ENCODE measurements at regions not wholly inside any gene's neighbourhood (a gene's known extent, or its start where the extent isn't known, plus 50 kb on each side); places are given as distances from the start of the nearest gene placed in this dataset.
A peak's percentile ranks its signal among the peaks of the same experiment; 100 is the strongest.

DNA sequence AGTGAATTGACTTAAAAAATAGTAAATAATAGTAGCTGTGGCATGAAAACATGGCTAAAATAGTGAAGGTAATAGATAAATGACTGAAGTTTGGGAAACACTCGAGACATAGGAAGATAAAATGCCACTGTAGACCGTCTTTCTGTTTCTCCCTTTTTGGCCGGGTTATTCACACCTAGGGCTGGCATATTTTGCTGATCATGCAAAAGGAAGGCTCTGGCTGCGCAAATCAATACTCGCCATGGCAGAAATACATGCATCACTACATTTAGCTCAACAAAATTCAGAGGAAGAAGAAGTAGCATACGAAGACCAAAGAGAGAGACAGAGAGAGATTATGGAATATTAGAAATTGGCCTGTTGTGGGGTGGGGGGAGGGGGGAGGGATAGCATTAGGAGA lies 242.2 kb upstream of the KBTBD8 start:
- no peak overlapping the region for H3K27ac ChIP-seq (ENCODE audit: low read length)
- WGBS (ENCODE audit: insufficient coverage): 79% methylated on average over 2 of the region's 6 CpGs
- H3K36me3 ChIP-seq (ENCODE audit: control insufficient read depth, insufficient read depth, low read length): no peaks in the 10 kb centered on the region
- H3K4me3 ChIP-seq (ENCODE audit: low read length): no peak overlapping the region
- DNase-seq: no peak
- H3K9me3 ChIP-seq (replicated peaks; ENCODE audit: control insufficient read depth, low read depth, low read length): no peaks in the 10 kb centered on the region
- H3K4me1 ChIP-seq (ENCODE audit: control insufficient read depth, insufficient read depth, low read length): no peaks in the 10 kb centered on the region
- no peaks in the 10 kb centered on the region for H3K27me3 ChIP-seq (ENCODE audit: control insufficient read depth, insufficient read depth, low read length)

GRCh38 chr3:66756468-66757036 lies 241.6 kb upstream of the KBTBD8 start:
- no peaks in the 10 kb centered on the region for H3K27me3 ChIP-seq (ENCODE audit: control insufficient read depth, insufficient read depth, low read length)
- H3K27ac ChIP-seq (ENCODE audit: low read length): no peak overlapping the region
- DNase-seq: no peak
- H3K4me1 ChIP-seq (ENCODE audit: control insufficient read depth, insufficient read depth, low read length): no peaks in the 10 kb centered on the region
- no peaks in the 10 kb centered on the region for H3K9me3 ChIP-seq (replicated peaks; ENCODE audit: control insufficient read depth, low read depth, low read length)
- no peaks in the 10 kb centered on the region for H3K36me3 ChIP-seq (ENCODE audit: control insufficient read depth, insufficient read depth, low read length)
- 90% methylated on average over 3 of the region's 8 CpGs for WGBS (ENCODE audit: insufficient coverage)
- H3K4me3 ChIP-seq (ENCODE audit: low read length): no peak overlapping the region

- peak; percentile 67 for DNase-seq
- peaks cover 3% of the 10 kb centered on the region for H3K9me3 ChIP-seq (replicated peaks; ENCODE audit: control insufficient read depth, low read depth, low read length)
- no peaks in the 10 kb centered on the region for H3K27me3 ChIP-seq (ENCODE audit: control insufficient read depth, insufficient read depth, low read length)
- WGBS (ENCODE audit: insufficient coverage): 44% methylated on average over 1 of the region's 9 CpGs
- no peak overlapping the region for H3K4me3 ChIP-seq (ENCODE audit: low read length)
- H3K27ac ChIP-seq (ENCODE audit: low read length): no peak overlapping the region
- H3K4me1 ChIP-seq (ENCODE audit: control insufficient read depth, insufficient read depth, low read length): peaks cover 2% of the 10 kb centered on the region
- no peaks in the 10 kb centered on the region for H3K36me3 ChIP-seq (ENCODE audit: control insufficient read depth, insufficient read depth, low read length)
These were observed 236.9 kb upstream of the KBTBD8 start for GRCh38 chr3:66761093-66761780.

- no peaks in the 10 kb centered on the region for H3K36me3 ChIP-seq (ENCODE audit: control insufficient read depth, insufficient read depth, low read length)
- no peaks in the 10 kb centered on the region for H3K27me3 ChIP-seq (ENCODE audit: control insufficient read depth, insufficient read depth, low read length)
- no peak overlapping the region for H3K4me3 ChIP-seq (ENCODE audit: low read length)
- peak overlapping the region; percentile 64 for H3K27ac ChIP-seq (ENCODE audit: low read length)
- peaks cover 2% of the 10 kb centered on the region for H3K4me1 ChIP-seq (ENCODE audit: control insufficient read depth, insufficient read depth, low read length)
- 33% methylated on average over 1 of the region's 6 CpGs for WGBS (ENCODE audit: insufficient coverage)
- DNase-seq: peak; percentile 84
- peaks cover 3% of the 10 kb centered on the region for H3K9me3 ChIP-seq (replicated peaks; ENCODE audit: control insufficient read depth, low read depth, low read length)
These were observed 235.0 kb upstream of the KBTBD8 start for GRCh38 chr3:66762916-66763693.

DNA sequence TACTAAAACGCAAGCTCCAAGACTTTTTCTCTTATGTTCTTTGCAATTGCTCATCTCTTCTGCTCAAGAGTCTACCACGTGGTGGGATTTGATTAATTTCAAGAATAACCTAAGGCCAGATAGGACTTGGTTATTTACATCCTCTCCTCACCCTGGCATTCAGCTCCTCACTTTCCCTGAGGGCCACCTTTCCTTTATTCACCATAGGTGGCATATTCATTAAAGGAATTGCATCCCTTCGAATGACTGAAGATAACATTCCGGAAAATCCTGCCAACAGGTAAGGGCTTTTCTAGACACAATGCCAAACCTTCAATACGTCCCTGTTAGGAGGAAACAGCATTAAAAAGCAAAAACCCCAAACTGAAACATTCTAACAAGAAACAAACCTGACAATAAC lies 220.0 kb upstream of the KBTBD8 start:
- 94% methylated on average over 3 of the region's 5 CpGs for WGBS (ENCODE audit: insufficient coverage)
- Histone ChIP-seq H3K4me1 (ENCODE audit: control insufficient read depth, insufficient read depth, low read length) (no peaks in the 10 kb centered on the region), H3K9me3 (replicated peaks; ENCODE audit: control insufficient read depth, low read depth, low read length) (no peaks in the 10 kb centered on the region), H3K36me3 (ENCODE audit: control insufficient read depth, insufficient read depth, low read length) (no peaks in the 10 kb centered on the region), H3K27me3 (ENCODE audit: control insufficient read depth, insufficient read depth, low read length) (no peaks in the 10 kb centered on the region), H3K27ac (ENCODE audit: low read length) (no peak overlapping the region), H3K4me3 (ENCODE audit: low read length) (no peak overlapping the region)
- DNase-seq: no peak

GRCh38 chr3:66778777-66779176 lies 219.3 kb upstream of the KBTBD8 start:
- DNase-seq: no peak
- no peak overlapping the region for H3K27ac ChIP-seq (ENCODE audit: low read length)
- no peaks in the 10 kb centered on the region for H3K36me3 ChIP-seq (ENCODE audit: control insufficient read depth, insufficient read depth, low read length)
- H3K4me3 ChIP-seq (ENCODE audit: low read length): no peak overlapping the region
- no peaks in the 10 kb centered on the region for H3K4me1 ChIP-seq (ENCODE audit: control insufficient read depth, insufficient read depth, low read length)
- WGBS (ENCODE audit: insufficient coverage): 86% methylated on average over 1 of the region's 3 CpGs
- H3K9me3 ChIP-seq (replicated peaks; ENCODE audit: control insufficient read depth, low read depth, low read length): no peaks in the 10 kb centered on the region
- H3K27me3 ChIP-seq (ENCODE audit: control insufficient read depth, insufficient read depth, low read length): no peaks in the 10 kb centered on the region

DNA sequence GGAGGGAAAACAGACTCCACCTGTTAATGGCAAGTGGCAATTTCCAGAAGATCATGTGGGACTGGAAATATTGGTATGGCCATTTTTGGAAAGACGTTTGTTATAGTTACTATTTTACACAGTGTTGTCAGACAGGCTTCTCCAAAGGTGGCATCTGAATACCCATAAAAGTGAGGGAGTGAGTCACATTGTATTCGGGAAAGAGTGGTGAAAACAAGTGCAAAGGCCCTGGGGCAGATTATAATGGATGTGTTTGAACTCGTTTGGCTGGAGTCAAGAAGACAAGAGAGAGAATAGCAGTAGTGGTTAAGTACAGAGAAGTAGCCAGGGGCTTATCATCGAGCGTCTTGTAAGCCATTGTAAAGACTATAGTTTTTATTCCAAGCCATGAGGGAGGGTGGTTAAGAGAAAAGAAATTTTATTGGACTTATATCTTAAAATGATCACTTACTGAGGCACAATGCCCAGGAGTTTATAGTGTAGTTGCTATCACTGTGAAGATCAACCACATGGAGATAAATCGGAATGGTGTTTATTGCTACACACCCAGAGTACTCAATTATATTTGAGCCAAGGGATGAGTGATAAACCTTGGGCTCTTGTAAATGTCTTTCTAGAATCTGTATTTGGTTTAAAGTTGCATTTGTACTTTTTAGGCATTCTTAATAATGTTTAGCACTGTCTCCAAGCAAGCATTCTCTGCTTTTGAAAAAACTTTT lies 212.8 kb upstream of the KBTBD8 start:
- no peak overlapping the region for H3K27ac ChIP-seq (ENCODE audit: low read length)
- H3K36me3 ChIP-seq (ENCODE audit: control insufficient read depth, insufficient read depth, low read length): no peaks in the 10 kb centered on the region
- H3K4me1 ChIP-seq (ENCODE audit: control insufficient read depth, insufficient read depth, low read length): peaks cover 9% of the 10 kb centered on the region
- H3K9me3 ChIP-seq (replicated peaks; ENCODE audit: control insufficient read depth, low read depth, low read length): no peaks in the 10 kb centered on the region
- no peak for DNase-seq
- H3K27me3 ChIP-seq (ENCODE audit: control insufficient read depth, insufficient read depth, low read length): no peaks in the 10 kb centered on the region
- no peak overlapping the region for H3K4me3 ChIP-seq (ENCODE audit: low read length)
- WGBS (ENCODE audit: insufficient coverage): 70% methylated on average over 5 of the region's 6 CpGs

- no peaks in the 10 kb centered on the region for H3K36me3 ChIP-seq (ENCODE audit: control insufficient read depth, insufficient read depth, low read length)
- no peak for DNase-seq
- no peak overlapping the region for H3K27ac ChIP-seq (ENCODE audit: low read length)
- whole genome bisulfite sequencing (ENCODE audit: insufficient coverage): 68% methylated on average over 5 of the region's 5 CpGs
- H3K27me3 ChIP-seq (ENCODE audit: control insufficient read depth, insufficient read depth, low read length): no peaks in the 10 kb centered on the region
- peaks cover 9% of the 10 kb centered on the region for H3K4me1 ChIP-seq (ENCODE audit: control insufficient read depth, insufficient read depth, low read length)
- no peak overlapping the region for H3K4me3 ChIP-seq (ENCODE audit: low read length)
- no peaks in the 10 kb centered on the region for H3K9me3 ChIP-seq (replicated peaks; ENCODE audit: control insufficient read depth, low read depth, low read length)
These were observed 208.4 kb upstream of the KBTBD8 start for GRCh38 chr3:66789580-66790237.

GRCh38 chr3:66792086-66792485 lies 206.0 kb upstream of the KBTBD8 start:
- H3K27ac ChIP-seq (ENCODE audit: low read length): no peak overlapping the region
- no peaks in the 10 kb centered on the region for H3K27me3 ChIP-seq (ENCODE audit: control insufficient read depth, insufficient read depth, low read length)
- peaks cover 9% of the 10 kb centered on the region for H3K4me1 ChIP-seq (ENCODE audit: control insufficient read depth, insufficient read depth, low read length)
- DNase-seq: no peak
- no peak overlapping the region for H3K4me3 ChIP-seq (ENCODE audit: low read length)
- no peaks in the 10 kb centered on the region for H3K9me3 ChIP-seq (replicated peaks; ENCODE audit: control insufficient read depth, low read depth, low read length)
- H3K36me3 ChIP-seq (ENCODE audit: control insufficient read depth, insufficient read depth, low read length): no peaks in the 10 kb centered on the region

DNA sequence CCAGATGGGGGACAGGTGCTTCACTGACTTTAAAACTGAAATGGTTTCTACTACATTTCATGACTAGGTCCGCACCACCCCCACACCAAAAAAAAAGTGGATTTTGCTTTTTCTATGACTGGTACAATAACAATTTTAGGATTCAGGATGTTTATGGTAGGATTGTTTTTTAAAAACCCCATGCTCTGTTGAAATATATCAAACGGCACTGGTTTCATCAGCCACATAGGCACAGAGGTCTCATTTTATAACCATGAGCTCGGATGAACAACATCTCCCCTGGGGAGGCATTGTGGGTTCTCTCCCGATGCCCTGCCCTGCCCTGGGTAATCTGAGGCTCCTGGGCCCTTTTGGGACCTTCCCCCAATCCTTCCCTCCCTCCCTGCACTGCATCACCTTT lies 202.7 kb upstream of the KBTBD8 start:
- DNase-seq: no peak
- H3K36me3 ChIP-seq (ENCODE audit: control insufficient read depth, insufficient read depth, low read length): no peaks in the 10 kb centered on the region
- H3K4me1 ChIP-seq (ENCODE audit: control insufficient read depth, insufficient read depth, low read length): peaks cover 7% of the 10 kb centered on the region
- H3K27ac ChIP-seq (ENCODE audit: low read length): no peak overlapping the region
- no peak overlapping the region for H3K4me3 ChIP-seq (ENCODE audit: low read length)
- H3K27me3 ChIP-seq (ENCODE audit: control insufficient read depth, insufficient read depth, low read length): peaks cover 2% of the 10 kb centered on the region
- peaks cover 2% of the 10 kb centered on the region for H3K9me3 ChIP-seq (replicated peaks; ENCODE audit: control insufficient read depth, low read depth, low read length)
- 83% methylated on average over 2 of the region's 4 CpGs for WGBS (ENCODE audit: insufficient coverage)

Data from muscle of leg (tissue), 3 donors.